Left lobe of liver (tissue), 2 donors: ENCODE measurements at regions not wholly inside any gene's neighbourhood (a gene's known extent, or its start where the extent isn't known, plus 50 kb on each side); places are given as distances from the start of the nearest gene placed in this dataset.

Source experiments
- ATAC-seq: fragments of 200-7000 bp; cut with Tn5 transposase; one replicate; pipeline ENCODE4 v1.9.1; 2020; ENCODE audit warnings: mild to moderate bottlenecking, moderate library complexity
- DNase-seq: peaks from one replicate; pipeline ENCODE4 v3.0.0-alpha.2; 2020; ENCODE audit warnings: low spot score
- donor health status: DM: no; HTN: no; CAD: no; lungs with moderate emphysema.
- donor health status: DM: no; HTN: yes; CAD: no.

GRCh38 chr4:106773076-106773905 is 262.8 kb downstream of the DKK2 start:
- ATAC-seq: no peak
- DNase-seq: no peak

GRCh38 chr4:106767991-106768390 is 268.1 kb downstream of the DKK2 start:
- ATAC-seq (no peak), DNase-seq (no peak)

- DNase-seq (no peak), ATAC-seq (no peak)
Observed at GRCh38 chr4:106766519-106766918, 269.6 kb downstream of the DKK2 start.

GRCh38 chr4:106764774-106765173 is 271.3 kb downstream of the DKK2 start:
- ATAC-seq (no peak), DNase-seq (no peak)

GRCh38 chr4:106762666-106763443 is 273.3 kb downstream of the DKK2 start:
- ATAC-seq: no peak
- DNase-seq: no peak

- no peak for DNase-seq
- no peak for ATAC-seq
Observed at GRCh38 chr4:106753426-106753825, 282.7 kb downstream of the DKK2 start.

- DNase-seq: no peak
- no peak for ATAC-seq
Observed at GRCh38 chr4:106746451-106746850, 289.7 kb downstream of the DKK2 start.

GRCh38 chr4:106738121-106738520 is 298.0 kb downstream of the DKK2 start:
- no peak for ATAC-seq
- DNase-seq: no peak

- no peak for ATAC-seq
- DNase-seq: no peak
Observed at GRCh38 chr4:106718548-106718947, 317.6 kb downstream of the DKK2 start.

GRCh38 chr4:106717091-106717490 is 319.0 kb downstream of the DKK2 start:
- no peak for ATAC-seq
- DNase-seq: no peak

- no peak for ATAC-seq
Observed at GRCh38 chr4:106715825-106716224, 320.3 kb downstream of the DKK2 start.

GRCh38 chr4:106708464-106708816 is 327.7 kb downstream of the DKK2 start:
- no peak for ATAC-seq
- no peak for DNase-seq

More at GRCh38 chr4:106715825-106716224, 320.3 kb downstream of the DKK2 start:
- no peak for DNase-seq

GRCh38 chr4:106707776-106708463 is 328.2 kb downstream of the DKK2 start:
- no peak for DNase-seq
- no peak for ATAC-seq

- DNase-seq (no peak), ATAC-seq (no peak)
Observed at GRCh38 chr4:106704253-106704870, 331.8 kb downstream of the DKK2 start.

GRCh38 chr4:106700321-106700720 is 331.7 kb upstream of the GIMD1 start:
- DNase-seq (no peak), ATAC-seq (no peak)

GRCh38 chr4:106698621-106699195 is 330.1 kb upstream of the GIMD1 start:
- no peak for DNase-seq
- no peak for ATAC-seq

GRCh38 chr4:106695501-106696262 is 327.1 kb upstream of the GIMD1 start:
- DNase-seq: no peak
- ATAC-seq: no peak

- no peak for DNase-seq
- ATAC-seq: no peak
Observed at GRCh38 chr4:106694232-106694631, 325.7 kb upstream of the GIMD1 start.

- DNase-seq: no peak
- ATAC-seq: no peak
Observed at GRCh38 chr4:106691749-106692148, 323.2 kb upstream of the GIMD1 start.

- DNase-seq: no peak
- no peak for ATAC-seq
Observed at GRCh38 chr4:106690487-106690886, 321.9 kb upstream of the GIMD1 start.
